ENCODE measurements at regions not wholly inside any gene's neighbourhood (a gene's known extent, or its start where the extent isn't known, plus 50 kb on each side); places are given as distances from the start of the nearest gene placed in this dataset.
A peak's percentile ranks its signal among the peaks of the same experiment; 100 is the strongest.

GRCh38 chr7:25989140-25989705 lies 162.8 kb upstream of the NFE2L3 start:
- H3K4me3 ChIP-seq (replicated peaks; ENCODE audit: low read depth, low read length): no peak overlapping the region
- no peaks in the 10 kb centered on the region for H3K27me3 ChIP-seq (replicated peaks; ENCODE audit: control insufficient read depth, insufficient read depth, low read length)
- no peak for TF ChIP-seq CTCF (IDR thresholded peaks at IDR 0.05; ENCODE audit: insufficient read depth, low read length, poor library complexity, severe bottlenecking)
- no peak for DNase-seq (ENCODE audit: extremely low read depth, insufficient read length)
- no peaks in the 10 kb centered on the region for H3K36me3 ChIP-seq (ENCODE audit: control insufficient read depth, insufficient read depth, low read length)

GRCh38 chr7:25994433-25994994 lies 157.5 kb upstream of the NFE2L3 start:
- TF ChIP-seq CTCF (IDR thresholded peaks at IDR 0.05; ENCODE audit: insufficient read depth, low read length, poor library complexity, severe bottlenecking): no peak
- Histone ChIP-seq H3K4me3 (replicated peaks; ENCODE audit: low read depth, low read length) (no peak overlapping the region), H3K36me3 (ENCODE audit: control insufficient read depth, insufficient read depth, low read length) (no peaks in the 10 kb centered on the region), H3K27me3 (replicated peaks; ENCODE audit: control insufficient read depth, insufficient read depth, low read length) (no peaks in the 10 kb centered on the region)
- no peak for DNase-seq (ENCODE audit: extremely low read depth, insufficient read length)

- no peaks in the 10 kb centered on the region for H3K36me3 ChIP-seq (ENCODE audit: control insufficient read depth, insufficient read depth, low read length)
- no peak for TF ChIP-seq CTCF (IDR thresholded peaks at IDR 0.05; ENCODE audit: insufficient read depth, low read length, poor library complexity, severe bottlenecking)
- no peak overlapping the region for H3K4me3 ChIP-seq (replicated peaks; ENCODE audit: low read depth, low read length)
- DNase-seq (ENCODE audit: extremely low read depth, insufficient read length): no peak
- no peaks in the 10 kb centered on the region for H3K27me3 ChIP-seq (replicated peaks; ENCODE audit: control insufficient read depth, insufficient read depth, low read length)
Measured at GRCh38 chr7:25995216-25995615, 156.8 kb upstream of the NFE2L3 start.

- TF ChIP-seq CTCF (IDR thresholded peaks at IDR 0.05; ENCODE audit: insufficient read depth, low read length, poor library complexity, severe bottlenecking): peak; percentile 23
- no peak overlapping the region for H3K4me3 ChIP-seq (replicated peaks; ENCODE audit: low read depth, low read length)
- no peak for DNase-seq (ENCODE audit: extremely low read depth, insufficient read length)
- no peaks in the 10 kb centered on the region for H3K36me3 ChIP-seq (ENCODE audit: control insufficient read depth, insufficient read depth, low read length)
- H3K27me3 ChIP-seq (replicated peaks; ENCODE audit: control insufficient read depth, insufficient read depth, low read length): no peaks in the 10 kb centered on the region
Measured at GRCh38 chr7:25996006-25996408, 156.0 kb upstream of the NFE2L3 start.

GRCh38 chr7:25998499-25998898 lies 153.5 kb upstream of the NFE2L3 start:
- no peaks in the 10 kb centered on the region for H3K27me3 ChIP-seq (replicated peaks; ENCODE audit: control insufficient read depth, insufficient read depth, low read length)

More at GRCh38 chr7:25998499-25998898, 153.5 kb upstream of the NFE2L3 start:
- no peak for TF ChIP-seq CTCF (IDR thresholded peaks at IDR 0.05; ENCODE audit: insufficient read depth, low read length, poor library complexity, severe bottlenecking)
- no peak for DNase-seq (ENCODE audit: extremely low read depth, insufficient read length)
- Histone ChIP-seq H3K4me3 (replicated peaks; ENCODE audit: low read depth, low read length) (no peak overlapping the region), H3K36me3 (ENCODE audit: control insufficient read depth, insufficient read depth, low read length) (no peaks in the 10 kb centered on the region)

Measured in GM06990 (cell line).